HFFc6 (cell line): ENCODE measurements at regions not wholly inside any gene's neighbourhood (a gene's known extent, or its start where the extent isn't known, plus 50 kb on each side); places are given as distances from the start of the nearest gene placed in this dataset.
A peak's percentile ranks its signal among the peaks of the same experiment; 100 is the strongest.

ENCODE experiments used
- DNase-seq: peaks from one replicate; pipeline ENCODE4 v3.0.0-alpha.2; 2018
- H3K27ac Mint-ChIP-seq: 2 replicates; pipeline ENCODE4 v1.8.0; 2020; ENCODE audit warnings: mild to moderate bottlenecking, mixed read lengths
- H3K27me3 Mint-ChIP-seq: 2 replicates; pipeline ENCODE4 v1.8.0; 2021; ENCODE audit warnings: mild to moderate bottlenecking, moderate library complexity, mixed read lengths; ENCODE audit not compliant: insufficient read depth
- H3K36me3 Mint-ChIP-seq: 2 replicates; pipeline ENCODE4 v1.8.0; 2021; ENCODE audit warnings: low read depth, mixed read lengths
- H3K4me1 Mint-ChIP-seq: 2 replicates; pipeline ENCODE4 v1.8.0; 2020; ENCODE audit warnings: low read depth, mixed read lengths
- H3K4me3 Mint-ChIP-seq: 2 replicates; pipeline ENCODE4 v1.8.0; 2020; ENCODE audit warnings: mild to moderate bottlenecking, moderate library complexity, mixed read lengths
- H3K9me3 Mint-ChIP-seq: 2 replicates; pipeline ENCODE4 v1.8.0; 2020; ENCODE audit warnings: mild to moderate bottlenecking, mixed read lengths
- CTCF ChIP-seq: fragments of 200-600 bp; sonication (generic); IDR thresholded peaks from 2 replicates; pipeline ENCODE4 v1.5.0; 2021; ENCODE audit warnings: antibody characterized with exemption, mild to moderate bottlenecking

GRCh38 chr15:85878828-85879225, 84.1 kb upstream of the KLHL25 start:
- DNase-seq, result no peak
- H3K4me1 Mint-ChIP-seq, result peaks cover 10% of the 10 kb centered on the region; the same call in 1 of the 2 replicates
- H3K4me3 Mint-ChIP-seq, result no peak overlapping the region
- H3K36me3 Mint-ChIP-seq, result no peaks in the 10 kb centered on the region
- no peak overlapping the region for H3K27ac Mint-ChIP-seq
- no peak for TF ChIP-seq CTCF
- no peaks in the 10 kb centered on the region; the same call in 1 of the 2 replicates for H3K9me3 Mint-ChIP-seq
- H3K27me3 Mint-ChIP-seq, result peaks cover 2% of the 10 kb centered on the region

DNA sequence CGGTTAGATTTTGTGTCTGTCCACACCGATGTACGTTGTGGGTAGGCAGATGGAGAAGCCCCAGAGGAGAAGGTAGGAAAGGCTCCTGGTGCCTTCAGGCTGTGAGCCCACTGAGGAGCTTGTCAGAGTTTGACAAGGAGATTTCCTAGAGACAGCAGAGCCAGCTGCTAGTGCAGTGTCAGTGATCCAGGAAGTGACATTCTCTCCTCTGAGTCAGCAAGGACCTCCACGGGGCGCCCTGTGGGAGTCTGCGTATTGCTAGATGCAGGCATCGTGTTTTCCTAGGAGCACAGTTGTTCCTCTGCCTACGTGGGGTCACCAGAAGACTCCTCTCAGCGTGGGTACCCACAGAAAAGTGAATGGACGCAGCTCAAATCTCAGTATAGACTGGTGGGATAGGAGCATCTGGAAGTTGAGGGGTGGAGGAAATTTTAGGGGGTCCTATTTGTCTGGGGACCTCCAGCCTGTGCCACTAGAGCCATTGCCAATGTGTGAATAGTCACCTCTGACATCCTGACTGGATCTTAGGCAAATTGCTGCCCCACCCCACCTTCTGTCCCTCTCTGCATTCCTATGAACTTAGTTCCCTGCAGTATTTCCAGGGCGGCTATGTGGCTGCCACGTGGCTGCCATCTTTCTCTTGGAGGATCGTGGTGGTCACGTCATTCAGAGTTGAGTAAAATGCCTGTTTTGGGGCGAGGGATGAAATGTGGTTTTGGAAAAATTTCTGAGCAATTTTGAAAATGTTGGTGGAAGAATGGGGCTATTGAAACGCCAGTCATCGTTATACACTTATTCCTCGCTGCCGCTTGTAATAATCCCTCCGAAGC, 84.8 kb upstream of the KLHL25 start:
- Mint-ChIP-seq H3K4me1 (peaks cover 10% of the 10 kb centered on the region; the same call in 1 of the 2 replicates), H3K4me3 (peak overlapping the region; percentile 18; the same call in 1 of the 2 replicates), H3K36me3 (no peaks in the 10 kb centered on the region), H3K9me3 (no peaks in the 10 kb centered on the region; the same call in 1 of the 2 replicates), H3K27me3 (no peaks in the 10 kb centered on the region; the same call in none of the 2 replicates), H3K27ac (no peak overlapping the region)
- TF ChIP-seq CTCF, result no peak
- DNase-seq, result no peak

GRCh38 chr15:85880501-85881190, 85.9 kb upstream of the KLHL25 start:
- peaks cover 2% of the 10 kb centered on the region for H3K27me3 Mint-ChIP-seq
- H3K4me1 Mint-ChIP-seq, result peaks cover 10% of the 10 kb centered on the region; the same call in 1 of the 2 replicates
- no peaks in the 10 kb centered on the region; the same call in 1 of the 2 replicates for H3K9me3 Mint-ChIP-seq
- H3K36me3 Mint-ChIP-seq, result no peaks in the 10 kb centered on the region
- no peak for DNase-seq
- H3K4me3 Mint-ChIP-seq, result no peak overlapping the region
- TF ChIP-seq CTCF, result no peak
- H3K27ac Mint-ChIP-seq, result no peak overlapping the region

GRCh38 chr15:85886309-85886811, 91.6 kb upstream of the KLHL25 start:
- Mint-ChIP-seq H3K27ac (no peak overlapping the region), H3K4me3 (no peak overlapping the region), H3K9me3 (no peaks in the 10 kb centered on the region; the same call in 1 of the 2 replicates), H3K36me3 (no peaks in the 10 kb centered on the region), H3K27me3 (peaks cover 8% of the 10 kb centered on the region), H3K4me1 (no peaks in the 10 kb centered on the region)
- no peak for TF ChIP-seq CTCF
- no peak for DNase-seq

DNA sequence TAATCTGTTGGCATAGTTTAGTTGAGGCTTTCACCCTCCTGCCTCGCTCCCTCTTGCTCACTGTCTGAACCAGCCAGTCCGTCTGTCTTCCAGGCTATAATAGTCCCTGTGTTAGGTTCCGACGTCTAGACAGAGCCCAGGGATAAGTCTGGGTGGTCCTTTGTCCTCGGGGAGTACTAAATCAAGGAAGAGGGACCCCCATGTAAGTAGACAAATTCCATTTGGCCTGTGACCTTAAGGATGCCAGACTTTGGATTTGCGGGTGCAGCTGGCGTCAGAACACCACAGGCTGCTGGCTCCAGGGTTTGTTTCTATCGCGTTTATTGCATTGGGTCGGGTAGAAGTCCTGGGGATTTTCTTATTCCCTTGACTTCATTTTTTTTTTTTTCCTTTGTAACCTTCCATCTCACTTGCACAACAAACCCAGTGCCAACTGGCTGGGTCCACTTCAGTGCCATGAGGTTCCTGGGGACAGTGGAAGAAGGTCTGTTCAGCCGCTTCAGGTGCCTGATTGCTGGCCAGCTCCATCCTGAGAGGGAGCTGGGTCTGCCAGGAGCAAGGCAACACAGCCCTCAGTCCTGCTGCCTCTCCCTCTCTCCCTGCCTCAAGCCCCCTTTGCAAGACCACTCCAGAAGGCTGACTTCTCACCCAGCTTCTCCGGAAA, 95.4 kb upstream of the KLHL25 start:
- Mint-ChIP-seq H3K27me3 (peaks cover 8% of the 10 kb centered on the region), H3K36me3 (no peaks in the 10 kb centered on the region), H3K9me3 (no peaks in the 10 kb centered on the region), H3K4me1 (no peaks in the 10 kb centered on the region), H3K27ac (no peak overlapping the region), H3K4me3 (no peak overlapping the region)
- TF ChIP-seq CTCF, result no peak
- no peak for DNase-seq
